ELF-1 (cell line): ENCODE measurements at regions not wholly inside any gene's neighbourhood (a gene's known extent, or its start where the extent isn't known, plus 50 kb on each side); places are given as distances from the start of the nearest gene placed in this dataset.

Source experiments
- DNase-seq: peaks from one replicate; pipeline ENCODE4 v3.0.0-alpha.2; 2016; ENCODE audit warnings: low read depth, low spot score

DNA sequence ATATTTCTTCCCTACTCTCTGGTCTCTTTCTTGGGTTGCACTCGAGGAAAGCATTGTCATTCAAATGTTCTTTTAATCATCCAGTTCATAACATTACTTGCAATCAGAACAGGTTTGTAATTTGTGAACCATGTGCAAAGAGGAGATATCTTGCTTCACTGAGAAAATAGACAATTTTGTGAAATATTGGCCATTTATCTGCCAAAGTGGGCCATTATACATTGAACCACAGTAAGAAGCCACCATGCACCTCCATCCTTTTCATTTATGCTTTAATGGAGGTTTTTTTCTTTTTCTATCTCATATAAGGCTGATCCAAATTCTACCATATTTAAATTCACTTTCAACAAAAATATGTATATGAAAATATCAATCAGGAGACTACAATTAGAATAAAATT is 335.3 kb upstream of the AADAT start:
- DNase-seq: no peak

DNA sequence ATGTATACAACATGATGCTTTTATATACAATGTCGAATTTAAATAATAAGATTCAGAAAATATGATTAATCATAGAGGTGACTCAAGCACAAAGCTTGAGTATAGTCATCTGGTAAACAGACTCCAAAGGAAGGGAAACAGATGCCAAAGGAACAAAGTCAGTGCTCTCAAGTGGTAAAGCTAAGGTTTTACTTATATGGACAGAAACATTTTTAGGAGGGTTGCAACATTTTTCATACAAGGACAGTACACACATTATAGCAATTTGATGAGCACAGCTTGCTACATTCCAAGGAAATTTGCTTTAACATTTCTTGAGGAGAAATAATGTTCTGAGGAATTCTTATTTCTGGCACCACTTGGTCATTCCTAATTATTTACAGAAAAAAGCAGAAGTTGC is 333.4 kb upstream of the AADAT start:
- DNase-seq: no peak

DNA sequence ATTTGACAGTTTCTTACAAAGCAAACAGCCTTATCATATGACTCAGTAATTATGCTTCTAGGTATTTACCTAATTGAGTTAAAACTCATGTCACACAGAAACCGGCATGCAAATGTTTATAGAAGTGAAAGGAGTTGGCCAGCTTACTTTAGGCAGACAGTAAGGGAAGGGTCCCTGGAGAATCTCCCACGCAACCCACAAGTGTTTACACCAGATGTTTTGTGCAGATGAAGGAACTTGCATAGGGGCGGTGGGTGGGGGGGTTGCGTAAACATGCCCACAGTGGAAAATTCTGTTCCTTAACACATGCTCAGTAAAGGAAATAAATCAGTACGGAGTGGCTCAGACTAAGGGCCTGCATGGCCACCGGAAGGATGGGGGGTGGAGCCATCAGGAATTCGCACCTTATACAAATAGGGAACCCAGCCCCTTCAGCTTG is 330.5 kb upstream of the AADAT start:
- no peak for DNase-seq

DNA sequence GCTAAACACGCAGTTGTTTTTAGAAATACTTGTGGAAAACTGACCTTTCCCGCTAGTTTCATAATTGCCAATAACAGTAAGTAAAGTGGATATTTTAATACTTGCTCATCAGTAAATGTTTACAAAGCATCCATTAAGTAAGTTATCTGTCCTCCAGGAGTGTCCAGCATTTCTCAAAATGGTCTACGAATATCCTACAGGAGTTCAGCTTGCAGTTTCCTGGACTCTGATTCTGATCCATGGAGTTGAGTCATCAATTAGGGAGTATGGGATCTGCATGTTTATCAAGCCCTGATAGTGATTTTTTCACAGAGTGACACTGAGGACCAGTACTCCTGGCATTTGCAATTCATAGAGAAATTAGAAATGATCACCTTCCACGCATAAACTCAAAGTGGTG is 325.2 kb upstream of the AADAT start:
- no peak for DNase-seq

DNA sequence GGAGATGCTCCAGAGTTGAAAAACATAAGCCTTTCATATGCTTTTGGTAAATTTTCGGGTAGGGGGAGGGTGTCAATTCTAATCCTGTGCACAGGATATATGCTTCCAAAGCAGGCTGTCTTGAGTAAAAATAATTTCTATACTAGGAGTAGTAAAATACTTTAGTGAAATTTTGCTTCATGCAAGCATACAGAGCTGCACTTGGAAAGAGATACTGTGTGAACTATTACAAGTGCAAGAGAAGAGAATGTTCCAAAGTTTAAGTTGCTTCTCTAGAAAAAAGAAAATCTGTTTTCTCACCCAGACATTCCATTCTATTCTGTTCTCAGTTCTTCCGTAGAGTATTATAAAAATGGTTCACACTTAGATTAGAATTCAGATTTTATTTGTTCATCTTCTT is 324.6 kb upstream of the AADAT start:
- no peak for DNase-seq

DNA sequence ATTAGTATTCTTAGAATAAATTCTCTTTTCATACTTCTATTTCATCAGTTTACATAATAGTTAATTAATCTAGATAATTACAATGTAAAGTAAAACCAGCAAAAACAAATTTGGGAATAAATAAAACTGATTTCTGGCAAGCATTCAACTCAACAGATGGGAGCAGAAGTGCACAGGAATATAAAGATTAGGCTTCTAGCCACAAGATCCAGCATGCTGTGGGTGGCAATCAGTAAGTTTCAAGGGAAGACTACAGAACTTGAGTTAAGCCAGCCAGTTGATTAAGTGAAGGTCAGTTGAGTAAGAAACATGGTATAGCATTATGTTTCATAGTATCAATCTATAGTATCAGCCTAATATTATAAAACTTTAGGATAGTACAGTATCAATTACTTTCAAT is 324.2 kb upstream of the AADAT start:
- no peak for DNase-seq

DNA sequence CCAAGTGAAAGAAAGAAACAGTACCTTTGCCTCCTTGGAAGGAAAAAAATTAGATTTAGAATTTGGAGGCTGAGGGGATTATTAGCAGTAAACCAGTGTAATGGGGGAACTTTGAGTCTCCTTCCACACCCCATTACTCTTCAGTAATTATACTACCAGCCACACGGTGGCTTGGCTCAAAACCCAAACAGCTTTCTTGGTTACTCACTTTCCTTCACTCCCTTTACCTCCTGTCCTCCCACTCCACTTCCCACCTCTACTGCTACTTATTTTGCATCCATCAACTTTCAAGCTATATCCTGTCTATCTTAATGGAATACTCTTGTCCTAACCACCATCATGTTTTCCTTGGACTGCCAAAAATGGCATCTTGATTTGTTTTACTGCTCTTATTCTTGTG is 310.6 kb upstream of the AADAT start:
- no peak for DNase-seq

DNA sequence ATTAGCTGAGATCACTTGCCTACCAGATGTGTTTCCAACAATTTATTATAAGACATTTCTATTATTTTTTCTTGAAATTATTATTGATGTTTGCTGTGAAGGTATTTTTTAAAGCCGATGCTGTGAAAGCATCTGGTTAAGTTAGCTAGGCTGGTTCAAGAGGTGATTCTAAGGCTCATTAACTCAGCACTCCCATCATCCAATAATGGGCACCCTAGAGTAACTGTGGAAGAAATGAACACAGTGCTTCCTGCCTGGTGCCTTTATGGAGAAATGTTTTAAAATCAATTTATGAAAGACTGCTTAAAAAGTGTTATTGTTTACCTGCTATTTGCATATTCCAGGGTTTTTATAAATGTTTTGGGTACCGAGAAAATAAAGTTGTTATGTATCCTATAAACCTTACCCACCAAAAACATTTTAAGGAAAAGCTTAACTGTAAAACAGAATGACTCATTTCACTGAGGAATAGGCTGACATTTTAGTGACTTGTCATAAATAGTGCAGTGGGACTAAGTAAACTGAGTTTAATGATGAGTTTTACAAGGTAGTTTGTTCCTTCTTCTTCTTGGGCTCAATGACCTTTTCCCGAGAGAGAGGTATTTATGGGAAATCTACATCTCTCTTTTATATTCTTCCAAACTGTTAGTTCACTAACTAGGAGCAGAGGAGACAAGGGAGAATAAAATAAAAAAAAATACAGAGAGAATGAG is 310.0 kb upstream of the AADAT start:
- DNase-seq: no peak

DNA sequence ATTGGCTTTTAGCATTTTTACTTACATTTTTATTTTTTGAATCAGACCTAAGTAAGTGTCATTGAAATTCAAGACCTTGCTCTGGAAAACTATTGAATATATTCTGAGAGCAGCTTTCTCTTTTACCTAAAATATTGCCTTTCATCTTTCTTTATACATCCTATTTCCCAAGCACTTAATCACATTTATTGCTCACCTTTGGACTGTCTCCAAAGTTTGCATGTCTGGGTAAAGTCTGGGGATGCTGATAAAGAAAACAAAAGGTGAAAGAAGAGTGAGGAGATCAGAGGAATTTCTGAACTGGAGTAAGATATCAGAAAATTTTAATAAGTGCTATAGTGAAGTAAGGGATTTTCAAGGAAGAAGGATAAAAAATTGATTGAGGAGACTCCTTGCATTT is 308.5 kb upstream of the AADAT start:
- DNase-seq: no peak

DNA sequence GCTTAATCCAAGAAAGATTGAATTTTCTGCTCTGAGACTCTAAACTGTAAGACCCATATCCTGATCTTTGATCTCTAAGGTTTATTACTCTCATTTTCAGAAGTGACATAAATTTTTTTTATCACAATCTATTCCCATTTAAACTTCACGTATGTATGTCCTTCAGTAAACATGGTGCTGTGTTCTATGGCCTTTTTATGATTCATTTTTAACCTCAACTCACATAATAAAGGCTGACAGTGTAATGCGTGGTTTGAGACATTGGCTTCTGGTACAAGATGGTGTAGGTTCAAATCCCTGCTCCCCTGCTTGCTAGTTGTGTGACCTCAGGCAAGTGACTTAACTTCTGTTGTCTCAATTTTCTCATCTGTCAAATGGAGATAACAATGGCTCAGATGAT is 306.0 kb upstream of the AADAT start:
- DNase-seq: no peak

DNA sequence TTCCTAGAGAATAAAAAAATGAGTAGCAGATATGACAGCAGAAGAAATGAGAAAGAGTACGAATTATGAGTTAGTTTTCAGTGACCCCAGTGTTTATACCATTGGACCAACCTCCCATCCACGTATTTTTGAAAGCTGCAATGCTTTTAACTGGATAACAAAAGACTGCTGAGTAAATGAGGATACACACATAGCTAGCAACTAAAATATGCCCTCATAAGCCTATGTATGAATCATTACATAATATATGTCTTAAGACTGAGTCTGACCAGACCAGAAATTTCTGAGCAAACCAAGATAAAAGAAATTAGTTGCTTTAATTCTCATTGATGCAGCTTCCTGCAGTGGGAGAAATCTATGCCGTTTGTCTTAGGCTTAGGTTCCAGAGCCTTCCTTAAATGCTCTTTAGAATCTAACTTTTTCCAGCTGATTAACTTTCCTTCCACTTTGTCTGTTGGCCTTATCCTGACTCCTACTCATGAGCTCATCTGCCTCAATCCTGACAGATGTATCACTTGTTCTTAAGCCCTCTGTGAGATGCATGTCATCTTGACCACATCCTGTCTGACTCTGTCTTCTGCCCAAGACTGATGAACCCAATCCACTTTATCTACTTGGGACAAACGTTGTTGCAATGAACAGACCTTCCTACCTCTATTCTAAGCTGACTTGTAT is 301.4 kb upstream of the AADAT start:
- no peak for DNase-seq

DNA sequence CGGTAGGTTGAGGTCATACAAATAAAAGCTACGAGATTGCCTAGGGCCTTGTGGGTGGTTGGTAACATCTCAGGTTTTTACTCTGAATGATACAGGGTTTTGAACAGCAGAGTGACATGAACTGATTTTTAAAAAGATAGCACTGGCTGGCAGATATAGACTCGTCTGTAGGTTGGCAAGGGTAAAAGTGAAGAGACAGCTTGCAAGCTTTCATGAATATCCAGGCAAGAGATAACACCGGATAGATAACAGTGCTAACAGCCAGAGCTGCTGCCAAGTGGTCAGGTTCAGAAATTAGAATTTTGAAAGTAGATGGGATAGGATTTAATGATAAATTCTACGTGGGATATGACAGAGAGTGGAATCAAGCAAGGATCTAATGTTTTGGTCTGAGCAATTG is 299.7 kb upstream of the AADAT start:
- no peak for DNase-seq

DNA sequence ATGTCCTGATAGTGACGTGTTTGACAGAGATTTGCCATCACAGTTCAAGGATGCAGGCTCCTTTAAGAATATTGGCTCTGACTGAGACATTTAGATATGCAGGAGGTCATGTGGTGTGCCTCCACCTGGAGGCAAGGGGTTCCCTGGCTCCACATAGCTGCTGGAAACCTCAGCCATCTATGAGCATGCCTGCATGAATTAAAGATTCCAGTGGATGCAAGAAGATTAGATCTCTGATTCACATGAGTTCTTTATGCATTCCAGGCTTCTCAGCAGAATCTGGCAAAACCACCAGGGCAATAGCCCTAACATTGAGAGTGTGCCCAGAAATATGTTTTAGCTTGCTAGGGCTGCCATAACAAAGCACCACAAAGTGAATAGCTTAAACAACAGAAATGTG is 298.5 kb upstream of the AADAT start:
- no peak for DNase-seq

DNA sequence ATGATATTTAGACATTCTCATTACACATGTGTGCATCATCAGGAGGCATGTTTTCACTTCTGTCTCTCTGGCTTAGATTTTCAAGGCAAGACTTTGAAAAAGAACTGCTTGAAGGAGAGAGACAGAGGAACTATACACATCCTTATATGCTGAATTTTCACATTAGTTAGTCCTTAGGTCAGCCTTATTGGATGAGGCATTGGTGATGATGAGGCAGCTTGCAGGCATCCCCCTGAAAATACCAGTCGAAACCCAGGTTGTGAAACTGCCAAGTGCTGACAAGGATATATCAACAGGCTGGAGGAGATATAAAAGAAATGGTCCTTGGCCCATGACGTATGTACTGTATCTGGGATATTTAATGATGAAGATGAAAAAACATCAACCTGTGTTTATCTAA is 297.2 kb upstream of the AADAT start:
- no peak for DNase-seq

DNA sequence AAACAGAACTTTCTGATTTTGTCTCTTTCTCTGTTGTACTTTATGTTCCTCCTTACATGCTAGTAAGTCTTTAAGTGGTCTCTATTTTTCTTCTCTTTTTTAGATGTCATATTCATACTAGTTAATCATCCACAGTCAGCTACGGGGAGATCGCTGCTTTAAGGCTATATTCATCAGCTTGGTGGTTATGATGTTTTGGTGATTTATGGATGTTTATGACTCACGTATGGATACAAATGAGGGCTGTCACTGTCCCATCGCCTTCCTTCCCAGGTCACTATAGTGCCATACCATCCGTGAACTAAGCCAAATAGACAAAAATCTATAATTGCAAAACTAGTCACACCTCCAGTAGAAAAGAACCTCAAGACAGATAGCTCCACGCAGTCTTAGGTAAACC is 296.8 kb upstream of the AADAT start:
- DNase-seq: no peak

DNA sequence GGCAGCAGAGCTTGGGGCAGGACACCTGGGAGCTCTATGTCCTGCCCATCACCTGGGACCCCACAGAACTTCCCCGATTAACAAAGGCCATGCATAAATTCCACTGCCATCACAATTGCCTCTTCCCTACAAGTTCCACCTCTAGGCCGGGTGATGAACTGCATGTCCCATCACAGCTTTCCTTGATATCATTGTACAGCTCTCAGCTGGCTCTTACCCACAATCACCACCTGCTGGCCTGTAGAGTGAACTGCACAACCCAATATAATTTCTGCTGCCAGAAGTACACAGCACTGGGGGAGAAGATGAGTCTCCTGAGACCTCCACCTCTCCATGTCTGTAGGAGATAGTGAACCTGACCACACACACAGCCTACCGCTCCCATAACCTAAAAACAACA is 285.0 kb upstream of the AADAT start:
- DNase-seq: peak; percentile 62

DNA sequence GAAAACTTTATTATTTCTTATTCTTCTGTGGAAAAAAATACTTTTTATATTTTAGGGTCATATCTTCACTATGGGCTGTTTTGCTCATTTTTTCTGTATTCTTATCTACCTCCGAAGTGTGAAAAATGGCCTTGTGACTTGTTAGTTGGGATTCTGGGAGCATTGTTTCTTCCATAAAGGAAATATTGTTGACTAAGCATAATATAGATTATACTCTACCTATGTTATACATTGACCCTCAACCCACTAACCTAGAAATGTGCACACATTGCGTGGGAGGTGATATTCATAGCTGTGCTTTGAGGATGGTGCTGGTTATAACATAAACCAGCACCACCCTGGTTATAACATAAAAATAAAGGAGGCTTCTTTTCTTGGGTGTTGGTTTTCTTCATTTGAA is 259.2 kb upstream of the AADAT start:
- no peak for DNase-seq

DNA sequence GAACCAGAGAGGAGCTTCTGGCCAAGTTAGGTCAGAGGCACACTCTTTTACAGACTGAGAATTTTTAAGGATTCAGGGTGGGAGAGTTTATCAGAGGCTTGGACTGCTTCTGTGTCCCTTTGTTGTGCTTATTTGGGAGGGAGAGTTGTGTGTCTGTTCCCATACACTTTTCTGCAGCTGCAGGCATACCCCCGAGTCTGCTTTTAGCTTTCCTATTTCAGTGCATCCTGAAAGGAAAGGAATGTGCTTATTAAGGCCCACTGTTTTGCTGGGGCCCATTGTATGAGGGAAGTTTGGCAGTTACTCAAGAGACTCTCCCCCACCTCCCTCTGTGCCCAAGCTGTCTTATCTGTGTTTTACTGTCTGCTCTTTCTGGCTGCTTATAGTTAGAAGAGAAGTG is 257.4 kb upstream of the AADAT start:
- peak; percentile 8 for DNase-seq

DNA sequence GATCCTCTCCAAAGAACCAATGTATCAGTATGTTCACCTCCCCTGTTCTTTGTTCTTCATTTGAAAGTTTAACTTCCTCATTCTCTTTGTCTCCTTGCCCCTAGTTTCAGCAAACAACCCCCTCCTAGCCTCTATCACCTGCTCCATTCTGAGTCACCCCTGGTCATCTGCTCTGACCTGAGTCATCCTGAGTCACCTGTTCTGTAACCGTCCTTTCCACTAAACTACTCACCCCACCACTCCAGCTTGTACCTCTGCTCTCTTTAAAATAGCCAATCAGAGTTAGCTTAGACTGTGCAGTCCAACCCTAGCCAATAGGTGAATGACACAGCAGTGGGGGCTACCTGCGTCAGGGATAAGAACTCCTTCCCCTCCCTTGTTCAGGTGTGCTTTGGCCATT is 249.8 kb upstream of the AADAT start:
- DNase-seq: no peak

DNA sequence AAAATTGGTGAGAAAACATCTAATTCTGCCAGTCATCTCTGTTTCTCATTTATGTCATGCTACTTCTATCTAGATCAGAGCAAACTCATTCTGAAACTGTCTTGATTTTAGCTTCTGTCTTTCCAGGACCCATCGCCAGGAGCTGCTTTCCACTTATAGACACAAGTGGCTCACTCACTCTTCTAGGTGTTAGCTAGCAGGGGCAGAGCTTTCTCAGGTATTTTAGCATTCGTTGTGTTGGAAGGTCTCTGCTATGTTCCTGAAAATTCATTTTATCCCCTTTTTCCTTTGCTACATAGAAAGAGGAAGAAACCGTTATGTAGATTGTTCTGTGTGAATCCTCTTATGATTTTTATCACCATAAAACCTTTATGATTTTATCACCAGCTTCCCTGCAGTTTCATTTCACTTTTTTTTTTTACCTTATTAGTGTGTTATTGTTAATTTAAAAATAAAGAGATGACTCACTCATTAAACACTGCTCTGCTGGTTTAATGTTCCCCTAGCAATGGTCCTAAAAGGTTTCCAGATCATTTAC is 246.6 kb upstream of the AADAT start:
- no peak for DNase-seq

DNA sequence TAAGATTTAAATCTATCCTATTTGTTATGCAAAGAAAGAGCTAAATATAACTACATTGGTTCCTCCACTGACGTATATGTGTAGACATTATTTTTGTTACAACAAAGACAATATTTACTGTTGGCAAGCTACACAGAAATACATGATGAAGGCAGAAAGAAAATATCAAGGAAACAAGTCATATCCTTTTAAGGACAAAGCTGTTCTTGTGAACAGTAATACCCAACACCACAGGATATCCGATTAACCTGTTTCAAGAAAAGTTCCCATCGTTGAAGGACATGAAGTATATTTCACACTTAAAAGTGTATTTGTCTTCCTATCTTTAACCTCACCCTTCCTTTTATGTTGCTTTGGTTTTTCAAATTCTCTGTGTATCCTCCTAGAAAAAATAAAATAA is 235.8 kb upstream of the AADAT start:
- DNase-seq: no peak

DNA sequence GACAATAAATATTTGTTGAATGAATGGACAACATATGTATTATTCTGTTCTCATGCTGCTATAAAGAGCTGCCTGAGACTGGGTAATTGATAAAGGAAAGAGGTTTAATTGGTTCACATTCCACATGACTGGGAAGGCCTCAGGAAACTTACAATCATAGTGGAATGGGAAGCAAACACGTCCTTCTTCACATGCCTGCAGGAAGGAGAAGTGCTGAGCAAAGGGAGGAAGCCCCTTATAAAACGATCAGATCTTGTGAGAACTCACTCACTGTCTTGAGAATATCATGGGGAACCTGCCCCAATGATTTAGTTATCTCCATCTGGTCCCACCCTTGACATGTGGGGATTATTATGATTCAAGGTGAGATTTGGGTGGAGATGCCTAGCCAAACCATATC is 233.9 kb upstream of the AADAT start:
- DNase-seq: no peak

DNA sequence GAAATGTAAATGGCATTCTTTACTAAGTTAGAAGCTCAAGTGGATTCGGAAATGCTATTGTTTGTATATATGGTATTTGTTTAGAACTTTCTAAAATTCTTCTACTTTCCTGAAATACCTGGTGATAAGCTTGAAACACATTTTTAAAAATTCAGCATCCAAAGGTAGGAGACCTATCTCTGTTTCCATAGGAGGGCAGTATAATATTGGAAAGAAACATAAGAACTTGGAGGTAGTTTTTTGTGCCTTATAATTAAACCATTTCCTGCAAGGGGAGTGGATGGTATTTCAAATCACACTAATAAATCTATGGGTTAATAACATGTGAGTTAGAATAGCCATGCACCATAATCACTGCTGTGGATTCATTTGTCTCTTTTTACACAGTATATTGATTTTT is 217.4 kb upstream of the AADAT start:
- DNase-seq: no peak
